ENCODE measurements at regions not wholly inside any gene's neighbourhood (a gene's known extent, or its start where the extent isn't known, plus 50 kb on each side); places are given as distances from the start of the nearest gene placed in this dataset.

GRCh38 chr1:55478742-55479141 is 263.6 kb upstream of the USP24 start:
- Histone ChIP-seq H3K9me3 (no peaks in the 10 kb centered on the region), H3K36me3 (no peaks in the 10 kb centered on the region), H3K27me3 (no peaks in the 10 kb centered on the region), H3K4me3 (no peak overlapping the region), H3K4me1 (peaks cover 12% of the 10 kb centered on the region), H3K27ac (no peak overlapping the region)
- no peak for TF ChIP-seq POLR2A (IDR thresholded peaks at IDR 0.05)
- TF ChIP-seq, protein P1, sequence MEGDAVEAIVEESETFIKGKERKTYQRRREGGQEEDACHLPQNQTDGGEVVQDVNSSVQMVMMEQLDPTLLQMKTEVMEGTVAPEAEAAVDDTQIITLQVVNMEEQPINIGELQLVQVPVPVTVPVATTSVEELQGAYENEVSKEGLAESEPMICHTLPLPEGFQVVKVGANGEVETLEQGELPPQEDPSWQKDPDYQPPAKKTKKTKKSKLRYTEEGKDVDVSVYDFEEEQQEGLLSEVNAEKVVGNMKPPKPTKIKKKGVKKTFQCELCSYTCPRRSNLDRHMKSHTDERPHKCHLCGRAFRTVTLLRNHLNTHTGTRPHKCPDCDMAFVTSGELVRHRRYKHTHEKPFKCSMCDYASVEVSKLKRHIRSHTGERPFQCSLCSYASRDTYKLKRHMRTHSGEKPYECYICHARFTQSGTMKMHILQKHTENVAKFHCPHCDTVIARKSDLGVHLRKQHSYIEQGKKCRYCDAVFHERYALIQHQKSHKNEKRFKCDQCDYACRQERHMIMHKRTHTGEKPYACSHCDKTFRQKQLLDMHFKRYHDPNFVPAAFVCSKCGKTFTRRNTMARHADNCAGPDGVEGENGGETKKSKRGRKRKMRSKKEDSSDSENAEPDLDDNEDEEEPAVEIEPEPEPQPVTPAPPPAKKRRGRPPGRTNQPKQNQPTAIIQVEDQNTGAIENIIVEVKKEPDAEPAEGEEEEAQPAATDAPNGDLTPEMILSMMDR (IDR thresholded peaks at IDR 0.05): no peak
- TF ChIP-seq EP300 (IDR thresholded peaks at IDR 0.05): no peak
- no peak for TF ChIP-seq POLR2AphosphoS5 (IDR thresholded peaks at IDR 0.05)
- WGBS: 55% methylated on average over 2 of the region's 2 CpGs
- DNase-seq (ENCODE audit: low spot score in 2 of 2): no peak

- H3K4me3 ChIP-seq: no peak overlapping the region
- TF ChIP-seq POLR2AphosphoS5 (IDR thresholded peaks at IDR 0.05) (no peak), EP300 (IDR thresholded peaks at IDR 0.05) (no peak), POLR2A (IDR thresholded peaks at IDR 0.05) (no peak)
- TF ChIP-seq, protein P1 (IDR thresholded peaks at IDR 0.05): no peak
- H3K4me1 ChIP-seq: peaks cover 16% of the 10 kb centered on the region
- H3K27ac ChIP-seq: no peak overlapping the region
- no peak for DNase-seq (ENCODE audit: low spot score in 2 of 2)
- H3K36me3 ChIP-seq: no peaks in the 10 kb centered on the region
- H3K9me3 ChIP-seq: no peaks in the 10 kb centered on the region
- 77% methylated on average over 4 of the region's 4 CpGs for whole genome bisulfite sequencing
- H3K27me3 ChIP-seq: no peaks in the 10 kb centered on the region
Measured at GRCh38 chr1:55477953-55478352, 262.8 kb upstream of the USP24 start.

- DNase-seq (ENCODE audit: low spot score in 2 of 2): no peak
- H3K27ac ChIP-seq: no peak overlapping the region
- H3K4me1 ChIP-seq: peaks cover 21% of the 10 kb centered on the region
- H3K4me3 ChIP-seq: no peak overlapping the region
- H3K9me3 ChIP-seq: no peaks in the 10 kb centered on the region
- H3K27me3 ChIP-seq: no peaks in the 10 kb centered on the region
- TF ChIP-seq POLR2A (IDR thresholded peaks at IDR 0.05): no peak
- TF ChIP-seq, protein P1 (IDR thresholded peaks at IDR 0.05): no peak
- no peak for TF ChIP-seq POLR2AphosphoS5 (IDR thresholded peaks at IDR 0.05)
- TF ChIP-seq EP300 (IDR thresholded peaks at IDR 0.05): no peak
- WGBS: 55% methylated on average over 6 of the region's 6 CpGs
- no peaks in the 10 kb centered on the region for H3K36me3 ChIP-seq
Measured at GRCh38 chr1:55476445-55477015, 261.4 kb upstream of the USP24 start.

- H3K4me3 ChIP-seq: no peak overlapping the region
- H3K36me3 ChIP-seq: no peaks in the 10 kb centered on the region
Measured at GRCh38 chr1:55474168-55474786, 259.1 kb upstream of the USP24 start.

GRCh38 chr1:55473661-55474060 is 258.5 kb upstream of the USP24 start:
- no peaks in the 10 kb centered on the region for H3K36me3 ChIP-seq
- no peak for DNase-seq (ENCODE audit: low spot score in 2 of 2)
- H3K27ac ChIP-seq: no peak overlapping the region
- no peaks in the 10 kb centered on the region for H3K27me3 ChIP-seq
- WGBS: 95% methylated on average over 2 of the region's 2 CpGs
- TF ChIP-seq POLR2AphosphoS5 (IDR thresholded peaks at IDR 0.05) (no peak), EP300 (IDR thresholded peaks at IDR 0.05) (no peak), POLR2A (IDR thresholded peaks at IDR 0.05) (no peak)
- TF ChIP-seq, protein P1 (IDR thresholded peaks at IDR 0.05): no peak
- no peaks in the 10 kb centered on the region for H3K9me3 ChIP-seq
- peaks cover 32% of the 10 kb centered on the region for H3K4me1 ChIP-seq
- no peak overlapping the region for H3K4me3 ChIP-seq

More at GRCh38 chr1:55474168-55474786, 259.1 kb upstream of the USP24 start:
- H3K9me3 ChIP-seq: no peaks in the 10 kb centered on the region
- 72% methylated on average over 1 of the region's 1 CpG for WGBS
- no peak overlapping the region for H3K27ac ChIP-seq
- TF ChIP-seq POLR2AphosphoS5 (IDR thresholded peaks at IDR 0.05) (no peak), EP300 (IDR thresholded peaks at IDR 0.05) (no peak), POLR2A (IDR thresholded peaks at IDR 0.05) (no peak)
- TF ChIP-seq, protein P1 (IDR thresholded peaks at IDR 0.05): no peak
- H3K27me3 ChIP-seq: no peaks in the 10 kb centered on the region
- DNase-seq (ENCODE audit: low spot score in 2 of 2): no peak
- H3K4me1 ChIP-seq: peaks cover 28% of the 10 kb centered on the region

Data from suprapubic skin (tissue), 4 donors.